Adrenal gland (tissue), 5 donors: ENCODE measurements at regions not wholly inside any gene's neighbourhood (a gene's known extent, or its start where the extent isn't known, plus 50 kb on each side); places are given as distances from the start of the nearest gene placed in this dataset.

Source experiments
- CTCF ChIP-seq, 6 experiments: fragments of 450-650 bp in 4 of 6; fragments of 200-600 bp in 2 of 6; sonication (generic) in 1 of 6; IDR thresholded peaks; 1 replicate in 5 of 6; 2 replicates in 1 of 6; pipeline versions ENCODE4 v1.5.1 to v1.8.0; 2016 to 2021; ENCODE audit warnings: antibody characterized with exemption in 6 of 6, mild to moderate bottlenecking in 2 of 6, moderate library complexity in 1 of 6
- POLR2A ChIP-seq, 2 donors: fragments of 450-650 bp; IDR thresholded peaks; one replicate each; pipeline ENCODE4 v1.6.1; 2017; ENCODE audit warnings: antibody characterized with exemption in 2 of 2, mild to moderate bottlenecking in 2 of 2, moderate library complexity in 1 of 2
- donor health status: DM: no; HTN: no; CAD: no.

GRCh38 chr17:77733576-77734296 lies 224.8 kb upstream of the TNRC6C start:
- TF ChIP-seq CTCF (IDR thresholded peaks at IDR 0.05): no peak
- TF ChIP-seq POLR2A (IDR thresholded peaks at IDR 0.05): no peak
